Mucosa of rectum (tissue), 2 donors: ENCODE measurements at regions not wholly inside any gene's neighbourhood (a gene's known extent, or its start where the extent isn't known, plus 50 kb on each side); places are given as distances from the start of the nearest gene placed in this dataset.

Experiments
- H3K27ac ChIP-seq, 2 donors: one replicate each; pipeline ENCODE4 v1.7.0; 2013; ENCODE audit warnings: inconsistent platforms in 2 of 2, low read depth in 2 of 2, low read length in 2 of 2
- H3K27me3 ChIP-seq, 2 donors: one replicate each; pipeline ENCODE4 v1.7.0; 2013; ENCODE audit warnings: low read length in 2 of 2; ENCODE audit not compliant: control insufficient read depth in 2 of 2, insufficient read depth in 2 of 2
- H3K36me3 ChIP-seq, 2 donors: one replicate each; pipeline ENCODE4 v1.7.0; 2013; ENCODE audit warnings: low read length in 2 of 2; ENCODE audit not compliant: control insufficient read depth in 2 of 2, insufficient read depth in 2 of 2
- H3K4me1 ChIP-seq, 2 donors: one replicate each; pipeline ENCODE4 v1.7.0; 2013; ENCODE audit warnings: low read length in 2 of 2, mild to moderate bottlenecking in 1 of 2; ENCODE audit not compliant: control insufficient read depth in 2 of 2, insufficient read depth in 2 of 2
- H3K4me3 ChIP-seq, 2 donors: one replicate each; pipeline ENCODE4 v1.7.0; 2013; ENCODE audit warnings: low read length in 2 of 2
- H3K9ac ChIP-seq, 2 donors: one replicate each; pipeline ENCODE4 v1.7.0; 2013; ENCODE audit warnings: low read length in 2 of 2, low read depth in 1 of 2, mild to moderate bottlenecking in 1 of 2
- H3K9me3 ChIP-seq, 2 donors: one replicate each; pipeline ENCODE4 v1.7.0; 2013; ENCODE audit warnings: low read length in 2 of 2; ENCODE audit not compliant: control insufficient read depth in 2 of 2
- donor health status: healthy.
- donor health status: Normal muscosa, but diverticular disease.

DNA sequence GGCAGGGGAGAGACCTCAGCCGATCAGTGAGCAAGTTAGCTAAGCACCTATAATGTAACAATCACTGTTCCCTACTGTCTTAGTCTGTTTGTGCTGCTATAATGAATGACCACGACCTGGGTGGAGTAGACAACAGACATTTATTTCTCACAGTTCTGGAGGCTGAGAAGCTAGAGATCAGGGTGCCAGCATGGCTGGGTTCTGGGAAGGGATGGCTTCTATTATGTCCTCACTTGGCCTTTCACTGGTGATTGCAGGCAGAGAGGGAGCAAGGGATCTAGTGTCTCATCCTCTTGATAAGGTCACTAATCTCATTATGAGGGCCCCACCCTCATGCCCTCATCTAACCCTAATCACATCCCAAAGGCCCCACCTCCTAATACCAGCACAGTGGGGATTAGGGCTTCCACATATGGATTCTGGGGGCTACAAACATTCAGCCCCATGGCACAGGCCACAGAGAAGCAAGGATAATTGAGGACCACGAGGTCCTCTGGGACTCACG is 162.5 kb downstream of the CD83 start:
- Histone ChIP-seq H3K9ac (no peak overlapping the region), H3K9me3 (no peaks in the 10 kb centered on the region), H3K4me3 (no peak overlapping the region), H3K27me3 (no peaks in the 10 kb centered on the region), H3K27ac (no peak overlapping the region), H3K4me1 (peaks cover 2 to 8% of the 10 kb centered on the region in 2 donors), H3K36me3 (no peaks in the 10 kb centered on the region)

DNA sequence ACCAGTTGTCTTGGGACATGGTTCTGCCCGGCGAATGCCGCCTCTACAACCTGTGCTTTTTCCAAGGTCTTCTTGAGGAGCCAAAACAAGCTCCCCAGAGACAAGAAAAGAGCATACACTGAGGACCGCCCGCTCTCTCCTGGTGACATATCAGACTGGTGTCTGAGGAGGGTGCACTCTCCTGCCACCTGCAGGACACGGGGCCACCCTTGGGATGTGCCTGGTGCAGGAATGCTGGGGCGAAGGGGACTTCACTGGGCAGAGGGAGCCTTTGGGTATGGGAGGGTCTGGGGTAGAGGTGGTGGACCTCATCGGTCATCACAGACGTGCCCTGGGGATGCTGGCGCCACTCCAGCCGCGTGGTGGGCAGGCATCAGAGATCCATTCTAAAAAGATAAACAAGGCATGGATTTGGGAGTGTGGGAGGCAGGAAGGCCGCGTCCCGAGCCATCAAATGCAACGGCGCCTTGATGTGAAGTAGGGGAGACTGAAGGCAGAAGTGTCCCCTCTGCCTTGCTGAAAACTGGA is 163.3 kb downstream of the CD83 start:
- Histone ChIP-seq H3K36me3 (no peaks in the 10 kb centered on the region), H3K4me3 (no peak overlapping the region), H3K27me3 (no peaks in the 10 kb centered on the region), H3K27ac (no peak overlapping the region), H3K4me1 (peaks cover 0 to 5% of the 10 kb centered on the region in 2 donors), H3K9ac (no peak overlapping the region), H3K9me3 (no peaks in the 10 kb centered on the region)

DNA sequence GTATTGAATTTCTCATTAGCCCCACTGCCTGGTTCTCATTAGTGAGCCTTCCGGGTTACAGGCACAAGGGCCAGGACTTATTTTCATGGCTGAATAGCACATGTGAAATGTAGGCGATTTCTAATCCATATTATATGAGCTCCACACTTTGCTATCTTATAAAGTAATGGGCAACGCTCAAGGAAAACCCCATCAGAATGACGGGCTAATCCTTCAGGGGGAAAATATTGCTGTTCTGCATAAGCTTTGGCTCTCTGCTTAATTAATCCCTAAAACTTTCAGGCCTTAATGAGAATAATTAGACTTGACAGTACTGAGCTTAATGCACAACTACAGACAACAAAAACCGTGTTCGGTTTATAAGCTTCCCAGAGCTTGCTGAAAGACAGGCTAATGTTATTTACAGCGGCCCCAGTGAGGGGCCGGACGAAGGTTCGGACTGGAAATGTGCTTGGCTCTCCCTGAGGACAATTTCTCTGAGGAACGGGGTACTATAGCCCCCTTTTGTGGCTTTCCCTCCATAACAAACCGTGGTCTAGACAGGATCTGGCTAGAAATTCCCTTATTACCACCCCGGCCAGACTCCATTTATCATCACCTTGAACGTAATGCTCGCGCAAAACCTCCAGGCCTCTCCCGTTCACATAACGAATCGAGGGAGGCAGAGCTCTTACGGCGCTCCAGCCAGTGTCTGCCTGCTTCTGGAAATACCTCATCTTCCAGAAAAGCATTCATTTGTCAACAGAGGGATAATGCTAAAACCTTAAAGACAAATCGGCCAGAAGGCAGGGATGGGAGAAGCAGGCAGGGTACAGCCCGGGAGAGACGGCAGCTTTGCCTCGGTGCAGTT is 164.5 kb downstream of the CD83 start:
- Histone ChIP-seq H3K9me3 (no peaks in the 10 kb centered on the region), H3K4me3 (no peak overlapping the region)

DNA sequence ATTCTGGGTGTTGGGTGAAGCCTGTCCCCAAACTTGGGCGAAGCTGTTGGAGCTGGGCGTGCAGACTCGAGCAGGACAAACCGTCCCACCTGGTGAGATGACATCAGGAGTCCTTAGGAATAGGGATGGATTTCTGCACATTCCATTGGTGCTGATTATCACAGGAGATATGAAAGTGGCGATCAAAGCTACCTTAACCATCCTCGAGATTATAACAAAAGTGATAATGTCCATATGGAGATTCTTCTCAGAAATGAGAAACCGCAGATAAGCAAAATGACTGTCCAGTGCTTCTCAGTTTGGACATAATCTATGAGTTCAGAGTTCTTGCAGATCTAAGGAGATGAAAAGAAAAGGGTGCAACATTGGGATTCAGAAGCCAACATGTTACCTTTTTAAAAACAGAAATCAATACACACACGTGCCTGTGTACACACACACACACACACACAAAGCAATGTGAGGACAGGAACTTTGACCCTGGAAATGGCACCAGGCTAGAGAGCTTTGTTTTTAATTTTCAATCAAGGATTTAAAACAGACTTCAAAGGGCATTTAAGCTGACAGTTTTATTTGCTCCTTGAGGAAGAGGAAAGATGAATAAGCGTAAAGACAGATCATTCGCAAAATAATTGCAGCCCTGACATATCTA is 165.4 kb downstream of the CD83 start:
- no peaks in the 10 kb centered on the region for H3K36me3 ChIP-seq
- H3K27me3 ChIP-seq = no peaks in the 10 kb centered on the region
- H3K9ac ChIP-seq = no peak overlapping the region
- H3K4me1 ChIP-seq = no peaks in the 10 kb centered on the region
- no peak overlapping the region for H3K4me3 ChIP-seq
- no peaks in the 10 kb centered on the region for H3K9me3 ChIP-seq
- H3K27ac ChIP-seq = no peak overlapping the region

More for the DNA sequence above, 164.5 kb downstream of the CD83 start:
- H3K4me1 ChIP-seq = no peaks in the 10 kb centered on the region
- no peaks in the 10 kb centered on the region for H3K27me3 ChIP-seq
- H3K36me3 ChIP-seq = no peaks in the 10 kb centered on the region
- no peak overlapping the region for H3K27ac ChIP-seq
- no peak overlapping the region for H3K9ac ChIP-seq

DNA sequence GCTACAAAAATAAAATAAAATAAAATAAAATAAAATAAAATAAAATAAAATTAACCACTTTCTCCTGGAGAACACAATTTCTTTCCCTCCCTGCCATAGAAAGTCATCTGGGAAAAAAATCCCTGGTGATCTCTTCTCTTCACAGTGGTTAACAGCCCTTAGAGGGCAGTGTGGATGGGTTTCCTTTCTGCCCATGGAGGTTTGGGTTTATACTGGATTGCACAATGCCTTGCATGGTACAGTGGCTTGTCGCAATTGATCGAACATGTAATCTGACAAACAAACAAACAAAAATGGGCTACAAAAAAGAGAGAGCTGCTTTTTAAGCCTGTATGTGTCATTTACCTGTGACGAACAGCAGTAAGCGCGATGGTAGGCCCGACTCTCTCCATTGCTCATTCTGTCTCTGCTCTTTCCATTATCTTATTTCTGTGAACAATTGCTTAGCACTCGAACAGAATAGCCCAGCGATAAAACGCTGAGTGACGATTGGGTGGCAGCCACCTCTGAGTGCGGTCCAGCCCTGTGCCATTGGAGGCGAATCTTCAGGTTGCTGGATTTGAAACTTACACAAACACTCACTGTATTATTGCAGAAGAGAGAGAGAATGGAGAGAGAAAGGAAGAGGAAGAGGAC is 166.1 kb downstream of the CD83 start:
- Histone ChIP-seq H3K4me3 (no peak overlapping the region), H3K9me3 (no peaks in the 10 kb centered on the region), H3K27ac (no peak overlapping the region), H3K9ac (no peak overlapping the region), H3K4me1 (no peaks in the 10 kb centered on the region), H3K27me3 (no peaks in the 10 kb centered on the region), H3K36me3 (no peaks in the 10 kb centered on the region)

DNA sequence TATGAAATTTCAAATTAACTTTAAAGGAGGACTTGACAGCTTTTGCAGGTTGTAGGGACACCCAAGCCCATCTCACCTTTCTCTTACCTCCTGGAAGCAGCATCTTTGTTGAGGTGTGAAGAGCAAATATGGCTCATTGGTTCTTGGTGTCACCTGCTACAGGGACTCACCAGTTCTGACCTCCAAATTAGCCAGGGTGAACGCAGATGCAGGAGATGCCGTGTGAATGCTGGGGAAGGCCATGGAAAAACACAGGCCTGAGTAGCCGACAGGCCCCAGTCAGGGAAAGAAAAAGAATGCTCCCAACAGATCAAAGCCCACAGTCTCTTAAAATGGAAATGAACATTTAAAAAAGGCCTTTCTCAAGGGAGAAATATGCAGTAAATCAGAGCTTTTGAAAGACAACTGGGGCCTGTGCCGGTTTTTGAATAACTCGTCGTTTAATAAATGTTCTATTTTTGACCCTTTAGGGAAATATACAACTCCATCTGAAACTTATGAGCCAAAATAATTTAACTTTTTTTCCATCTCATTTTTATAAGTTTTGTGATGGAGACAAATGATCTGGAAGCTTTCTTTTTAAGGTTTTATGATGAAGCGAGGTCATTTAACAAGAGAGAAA is 167.5 kb downstream of the CD83 start:
- Histone ChIP-seq H3K4me3 (no peak overlapping the region), H3K9me3 (no peaks in the 10 kb centered on the region), H3K9ac (no peak overlapping the region), H3K36me3 (no peaks in the 10 kb centered on the region), H3K27me3 (no peaks in the 10 kb centered on the region), H3K4me1 (no peaks in the 10 kb centered on the region), H3K27ac (no peak overlapping the region)

DNA sequence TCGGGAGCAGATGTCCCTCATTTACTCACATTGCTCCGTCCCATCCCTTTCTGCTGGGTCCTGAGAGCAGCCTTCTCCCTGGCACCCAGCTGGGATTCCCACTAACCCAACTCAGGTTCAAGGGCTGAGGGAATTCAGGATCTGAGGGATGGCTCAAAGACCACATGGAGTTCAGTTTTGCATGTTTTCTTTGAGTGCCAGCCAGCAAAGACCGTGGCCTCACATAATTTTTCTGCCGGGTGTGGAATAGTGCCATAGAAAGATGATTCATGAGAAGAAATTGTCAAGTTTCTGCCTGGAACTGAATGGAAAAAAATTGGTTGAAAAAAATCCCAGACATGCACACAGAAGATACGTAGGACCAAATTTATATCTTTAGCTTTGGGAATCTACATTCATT is 168.6 kb downstream of the CD83 start:
- Histone ChIP-seq H3K4me1 (no peaks in the 10 kb centered on the region), H3K27ac (no peak overlapping the region), H3K36me3 (no peaks in the 10 kb centered on the region), H3K9me3 (no peaks in the 10 kb centered on the region), H3K9ac (no peak overlapping the region), H3K4me3 (no peak overlapping the region), H3K27me3 (no peaks in the 10 kb centered on the region)

DNA sequence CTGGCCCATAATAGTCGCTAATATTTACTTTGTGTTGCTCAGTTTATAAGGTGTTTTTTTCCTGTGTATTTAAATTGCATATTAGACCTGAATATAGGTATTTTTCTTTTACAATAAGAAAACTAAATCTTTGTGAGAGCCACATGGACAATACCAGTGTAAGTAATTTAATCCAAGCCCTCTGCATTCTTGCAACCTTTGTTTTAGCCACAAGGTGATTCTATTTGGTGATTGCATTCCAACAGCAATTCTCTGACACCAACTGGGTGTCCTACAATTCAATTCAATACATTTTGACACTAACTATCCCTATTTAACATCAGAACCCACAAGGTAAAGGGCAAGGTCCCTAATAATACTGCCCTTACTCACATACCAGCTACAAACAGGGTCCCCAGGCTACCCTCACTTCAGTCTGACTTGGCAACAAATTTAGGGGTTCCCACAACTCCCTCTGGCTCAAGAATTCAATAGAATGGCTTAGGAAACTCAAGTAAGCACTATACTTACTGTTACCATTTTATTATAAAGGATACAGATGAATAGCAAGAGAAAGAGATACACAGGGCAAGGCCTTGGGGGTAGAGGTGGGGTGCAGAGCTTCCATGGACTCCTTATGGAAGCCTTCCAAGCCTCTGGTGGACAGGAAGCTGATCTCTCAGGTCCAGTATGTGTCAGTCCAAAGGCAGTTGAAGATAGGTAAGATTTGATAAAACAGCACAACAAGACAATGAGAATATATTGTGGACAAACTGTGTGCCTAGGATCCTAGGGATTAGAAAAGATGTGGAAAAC is 169.3 kb downstream of the CD83 start:
- H3K27ac ChIP-seq = no peak overlapping the region
- H3K27me3 ChIP-seq = no peaks in the 10 kb centered on the region
- H3K9me3 ChIP-seq = no peaks in the 10 kb centered on the region
- H3K36me3 ChIP-seq = no peaks in the 10 kb centered on the region
- H3K4me1 ChIP-seq = no peaks in the 10 kb centered on the region
- H3K4me3 ChIP-seq = no peak overlapping the region
- no peak overlapping the region for H3K9ac ChIP-seq

DNA sequence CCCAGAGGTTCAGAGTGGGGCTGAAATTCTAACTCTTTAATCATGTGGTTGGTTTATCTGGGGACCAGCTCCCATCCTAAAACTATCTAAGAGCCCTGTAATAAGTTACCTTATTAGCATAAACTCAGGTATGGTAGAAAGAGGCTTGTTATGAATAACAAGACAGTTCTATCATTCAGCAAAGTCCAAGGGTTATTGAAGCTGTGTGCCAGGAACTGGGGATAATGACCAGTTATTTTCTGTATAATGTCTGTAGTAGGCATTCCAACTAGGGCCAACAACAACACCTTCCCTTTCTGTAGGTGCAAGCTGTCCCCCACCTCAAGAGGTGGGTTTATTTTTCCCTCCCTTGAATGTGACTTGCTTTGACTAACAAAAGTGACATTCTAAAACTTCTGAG is 170.1 kb downstream of the CD83 start:
- no peak overlapping the region for H3K9ac ChIP-seq
- H3K9me3 ChIP-seq = no peaks in the 10 kb centered on the region
- H3K27me3 ChIP-seq = no peaks in the 10 kb centered on the region
- no peak overlapping the region for H3K4me3 ChIP-seq
- H3K27ac ChIP-seq = no peak overlapping the region
- no peaks in the 10 kb centered on the region for H3K4me1 ChIP-seq
- H3K36me3 ChIP-seq = no peaks in the 10 kb centered on the region
